ENCODE measurements at regions not wholly inside any gene's neighbourhood (a gene's known extent, or its start where the extent isn't known, plus 50 kb on each side); places are given as distances from the start of the nearest gene placed in this dataset.

DNA sequence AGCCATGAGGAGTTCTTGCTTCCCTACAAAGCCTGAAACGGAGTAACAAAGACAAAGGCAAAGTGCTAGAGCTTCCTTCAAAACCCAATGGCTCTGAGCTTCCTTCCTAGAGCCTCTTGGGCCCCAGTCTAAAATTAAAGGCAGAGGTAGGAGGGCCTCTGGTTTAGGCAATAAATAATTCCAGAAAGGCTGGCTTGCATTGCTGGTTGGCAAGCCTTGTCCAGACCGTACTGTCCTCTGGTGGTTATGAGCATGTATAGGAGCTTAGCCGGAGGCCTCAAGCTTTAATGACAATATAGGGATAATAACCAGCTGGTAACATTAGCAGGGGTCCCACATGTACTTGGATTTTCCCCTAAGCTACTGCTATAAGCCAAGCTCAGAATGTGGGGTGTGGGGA lies 237.3 kb downstream of the AR start:
- TF ChIP-seq, protein P1, sequence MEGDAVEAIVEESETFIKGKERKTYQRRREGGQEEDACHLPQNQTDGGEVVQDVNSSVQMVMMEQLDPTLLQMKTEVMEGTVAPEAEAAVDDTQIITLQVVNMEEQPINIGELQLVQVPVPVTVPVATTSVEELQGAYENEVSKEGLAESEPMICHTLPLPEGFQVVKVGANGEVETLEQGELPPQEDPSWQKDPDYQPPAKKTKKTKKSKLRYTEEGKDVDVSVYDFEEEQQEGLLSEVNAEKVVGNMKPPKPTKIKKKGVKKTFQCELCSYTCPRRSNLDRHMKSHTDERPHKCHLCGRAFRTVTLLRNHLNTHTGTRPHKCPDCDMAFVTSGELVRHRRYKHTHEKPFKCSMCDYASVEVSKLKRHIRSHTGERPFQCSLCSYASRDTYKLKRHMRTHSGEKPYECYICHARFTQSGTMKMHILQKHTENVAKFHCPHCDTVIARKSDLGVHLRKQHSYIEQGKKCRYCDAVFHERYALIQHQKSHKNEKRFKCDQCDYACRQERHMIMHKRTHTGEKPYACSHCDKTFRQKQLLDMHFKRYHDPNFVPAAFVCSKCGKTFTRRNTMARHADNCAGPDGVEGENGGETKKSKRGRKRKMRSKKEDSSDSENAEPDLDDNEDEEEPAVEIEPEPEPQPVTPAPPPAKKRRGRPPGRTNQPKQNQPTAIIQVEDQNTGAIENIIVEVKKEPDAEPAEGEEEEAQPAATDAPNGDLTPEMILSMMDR (IDR thresholded peaks at IDR 0.05), result peak in 1 of 3 experiments; percentile 24
- TF ChIP-seq POLR2AphosphoS5 (IDR thresholded peaks at IDR 0.05; ENCODE audit: insufficient read depth in 1 of 2, low read depth in 1 of 2), result no peak
- TF ChIP-seq POLR2A (IDR thresholded peaks at IDR 0.05), result no peak
